Mesenchymal stem cell (in vitro differentiated cells and primary cell): ENCODE measurements at regions not wholly inside any gene's neighbourhood (a gene's known extent, or its start where the extent isn't known, plus 50 kb on each side); places are given as distances from the start of the nearest gene placed in this dataset.

Source experiments
- DNase-seq: peaks from one replicate; pipeline ENCODE4 v3.0.0-alpha.2; 2013
- H2AFZ ChIP-seq: one replicate; pipeline ENCODE4 v1.6.1; 2013; ENCODE audit warnings: low read depth, mild to moderate bottlenecking, control low read depth, inconsistent platforms, low read length, moderate library complexity
- H2AK5ac ChIP-seq: 2 replicates; pipeline ENCODE4 v1.6.1; 2013; ENCODE audit warnings: low read length, moderate library complexity, mild to moderate bottlenecking, inconsistent platforms; ENCODE audit not compliant: severe bottlenecking
- H2BK120ac ChIP-seq: one replicate; pipeline ENCODE4 v1.6.1; 2013; ENCODE audit warnings: low read depth, mild to moderate bottlenecking, inconsistent platforms, low read length, moderate library complexity
- H2BK12ac ChIP-seq, 2 experiments: one replicate each; pipeline ENCODE4 v1.6.1; 2013; ENCODE audit warnings: inconsistent platforms in 2 of 2, low read length in 2 of 2, mild to moderate bottlenecking in 2 of 2, moderate library complexity in 2 of 2, control low read depth in 1 of 2
- H2BK15ac ChIP-seq: one replicate; pipeline ENCODE4 v1.6.1; 2013; ENCODE audit warnings: mild to moderate bottlenecking, low read depth, inconsistent platforms; ENCODE audit not compliant: poor library complexity, severe bottlenecking
- H2BK5ac ChIP-seq: 2 replicates; pipeline ENCODE4 v1.6.1; 2013; ENCODE audit warnings: low read depth, mild to moderate bottlenecking, low read length, control low read depth, inconsistent platforms; ENCODE audit not compliant: poor library complexity, severe bottlenecking
- H3K14ac ChIP-seq, 2 experiments: one replicate each; pipeline ENCODE4 v1.6.1; 2013; ENCODE audit warnings: inconsistent platforms in 2 of 2, low read length in 2 of 2, control low read depth in 1 of 2, mild to moderate bottlenecking in 1 of 2, moderate library complexity in 1 of 2
- H3K18ac ChIP-seq, 2 experiments: one replicate each; pipeline ENCODE4 v1.6.1; 2013; ENCODE audit warnings: inconsistent platforms in 2 of 2, low read length in 2 of 2, control low read depth in 1 of 2, low read depth in 1 of 2, mild to moderate bottlenecking in 1 of 2
- H3K23ac ChIP-seq, 2 experiments: one replicate each; pipeline ENCODE4 v1.6.1; 2013; ENCODE audit warnings: inconsistent platforms in 2 of 2, low read length in 2 of 2, mild to moderate bottlenecking in 2 of 2, moderate library complexity in 2 of 2, control low read depth in 1 of 2
- H3K27ac ChIP-seq: 2 replicates; pipeline ENCODE4 v1.5.1; 2013; ENCODE audit warnings: mild to moderate bottlenecking, moderate library complexity, low read length, control low read depth, inconsistent platforms; ENCODE audit not compliant: poor library complexity, severe bottlenecking
- H3K27me3 ChIP-seq, 2 experiments: 2 replicates each; pipeline versions ENCODE4 v1.6.1 to v1.7.0; 2013; ENCODE audit warnings: low read length in 2 of 2, mild to moderate bottlenecking in 2 of 2, moderate library complexity in 2 of 2, control low read depth in 1 of 2, inconsistent platforms in 1 of 2; ENCODE audit not compliant: control insufficient read depth in 1 of 2, insufficient read depth in 1 of 2
- H3K36me3 ChIP-seq, 2 experiments: 2 replicates each; pipeline versions ENCODE4 v1.6.1 to v1.7.0; 2013; ENCODE audit warnings: low read length in 2 of 2, control low read depth in 1 of 2, inconsistent platforms in 1 of 2, low read depth in 1 of 2, mild to moderate bottlenecking in 1 of 2; ENCODE audit not compliant: insufficient read depth in 2 of 2, control insufficient read depth in 1 of 2
- H3K4ac ChIP-seq, 2 experiments: one replicate each; pipeline ENCODE4 v1.6.1; 2013; ENCODE audit warnings: inconsistent platforms in 2 of 2, low read length in 2 of 2, mild to moderate bottlenecking in 2 of 2, moderate library complexity in 2 of 2, control low read depth in 1 of 2, low read depth in 1 of 2
- H3K4me1 ChIP-seq: 2 replicates; pipeline ENCODE4 v1.6.1; 2013; ENCODE audit warnings: low read depth, low read length, control low read depth; ENCODE audit not compliant: control insufficient read depth, insufficient read depth
- H3K4me2 ChIP-seq: 2 replicates; pipeline ENCODE4 v1.6.1; 2013; ENCODE audit warnings: low read length, mild to moderate bottlenecking, inconsistent platforms; ENCODE audit not compliant: poor library complexity, severe bottlenecking
- H3K4me3 ChIP-seq, 2 experiments: 2 replicates each; pipeline versions ENCODE4 v1.5.1 to v1.7.0; 2013; ENCODE audit warnings: low read length in 2 of 2, mild to moderate bottlenecking in 2 of 2, control low read depth in 1 of 2, low read depth in 1 of 2; ENCODE audit not compliant: insufficient read depth in 1 of 2
- H3K79me1 ChIP-seq: replicated peaks from 2 replicates; pipeline ENCODE4 v1.6.1; 2013; ENCODE audit warnings: mild to moderate bottlenecking, control low read depth, low read length, inconsistent platforms; ENCODE audit not compliant: poor library complexity, severe bottlenecking
- H3K9ac ChIP-seq: 2 replicates; pipeline ENCODE4 v1.7.0; 2013; ENCODE audit warnings: mild to moderate bottlenecking, low read length, moderate library complexity
- H3K9me3 ChIP-seq: 2 replicates; pipeline ENCODE4 v1.7.0; 2013; ENCODE audit warnings: mild to moderate bottlenecking, low read length; ENCODE audit not compliant: control insufficient read depth
- H4K8ac ChIP-seq: one replicate; pipeline ENCODE4 v1.6.1; 2013; ENCODE audit warnings: inconsistent platforms, mild to moderate bottlenecking, low read length, moderate library complexity
- H4K91ac ChIP-seq: one replicate; pipeline ENCODE4 v1.6.1; 2013; ENCODE audit warnings: mild to moderate bottlenecking, low read length, inconsistent platforms
- WGBS: methylation state at CpG from one replicate; pipeline ENCODE4 v1.1.7; 2013; ENCODE audit warnings: mixed read lengths; 5-methylcytosine and 5-hydroxymethylcytosine counted together

DNA sequence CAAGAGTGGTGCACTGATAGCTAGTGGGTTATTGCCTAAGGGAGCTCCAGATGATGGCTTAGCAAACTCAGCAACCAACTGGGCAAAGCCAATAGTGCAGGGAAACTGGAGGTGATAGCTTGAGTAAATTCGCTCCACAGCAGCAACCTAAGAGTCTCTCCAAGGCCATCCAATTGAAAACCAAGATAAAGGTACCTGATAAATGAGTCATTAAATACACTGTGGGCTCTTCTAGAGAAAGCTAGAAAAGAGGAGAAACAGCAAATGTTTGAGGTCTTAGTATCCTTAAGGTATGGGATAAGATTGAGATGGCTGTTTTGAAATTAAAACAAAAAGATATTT lies 197.8 kb upstream of the ERBB4 start:
- H4K8ac ChIP-seq = no peak overlapping the region
- no peak overlapping the region for H3K9ac ChIP-seq
- no peaks in the 10 kb centered on the region for H3K9me3 ChIP-seq
- no peak overlapping the region for H2BK5ac ChIP-seq
- H3K4me3 ChIP-seq = no peak overlapping the region
- no peak overlapping the region for H2BK12ac ChIP-seq
- no peaks in the 10 kb centered on the region for H3K36me3 ChIP-seq
- H2AK5ac ChIP-seq = no peak overlapping the region
- no peaks in the 10 kb centered on the region for H3K4me1 ChIP-seq
- no peak overlapping the region for H3K4me2 ChIP-seq
- H3K79me1 ChIP-seq = no peaks in the 10 kb centered on the region
- WGBS = 67% methylated on average over 1 of the region's 1 CpG
- no peak overlapping the region for H2BK15ac ChIP-seq
- no peak overlapping the region for H4K91ac ChIP-seq
- no peaks in the 10 kb centered on the region for H3K27me3 ChIP-seq
- no peak overlapping the region for H2BK120ac ChIP-seq
- H3K14ac ChIP-seq = no peak overlapping the region
- no peak for DNase-seq
- H3K18ac ChIP-seq = no peak overlapping the region
- H3K27ac ChIP-seq = no peak overlapping the region
- no peak overlapping the region for H3K23ac ChIP-seq
- no peak overlapping the region for H3K4ac ChIP-seq
- H2AFZ ChIP-seq = no peak overlapping the region

DNA sequence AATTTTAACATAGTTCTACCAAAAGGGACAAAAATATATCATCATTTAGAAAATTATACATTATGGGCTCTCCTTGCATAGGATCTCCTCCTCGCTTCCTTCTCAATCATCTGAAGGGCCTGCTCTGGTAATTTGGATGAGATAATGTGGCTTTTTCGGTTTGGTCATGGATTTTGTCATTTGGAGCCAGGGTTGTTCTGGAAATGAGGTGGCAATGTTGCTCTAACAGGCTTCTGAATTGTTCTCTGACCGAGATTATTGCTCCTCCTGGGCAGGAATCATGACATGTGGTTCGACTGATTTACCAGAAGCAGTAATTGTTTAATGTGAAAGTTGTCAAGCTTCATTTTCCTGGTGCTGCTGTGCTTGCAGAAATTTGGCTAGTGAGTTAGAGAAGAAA lies 194.7 kb upstream of the ERBB4 start:
- Histone ChIP-seq H2BK15ac (no peak overlapping the region), H4K8ac (no peak overlapping the region), H3K4me3 (no peak overlapping the region), H3K23ac (no peak overlapping the region), H4K91ac (no peak overlapping the region), H3K79me1 (no peaks in the 10 kb centered on the region), H2BK5ac (no peak overlapping the region), H3K9me3 (no peaks in the 10 kb centered on the region), H2AFZ (no peak overlapping the region), H3K4me1 (no peaks in the 10 kb centered on the region), H3K9ac (no peak overlapping the region), H3K18ac (no peak overlapping the region), H2BK120ac (no peak overlapping the region), H2AK5ac (no peak overlapping the region), H3K14ac (no peak overlapping the region), H3K4ac (no peak overlapping the region), H3K27ac (no peak overlapping the region), H3K4me2 (no peak overlapping the region), H3K27me3 (no peaks in the 10 kb centered on the region), H2BK12ac (no peak overlapping the region), H3K36me3 (no peaks in the 10 kb centered on the region)
- 65% methylated on average over 4 of the region's 4 CpGs for WGBS
- DNase-seq = no peak

DNA sequence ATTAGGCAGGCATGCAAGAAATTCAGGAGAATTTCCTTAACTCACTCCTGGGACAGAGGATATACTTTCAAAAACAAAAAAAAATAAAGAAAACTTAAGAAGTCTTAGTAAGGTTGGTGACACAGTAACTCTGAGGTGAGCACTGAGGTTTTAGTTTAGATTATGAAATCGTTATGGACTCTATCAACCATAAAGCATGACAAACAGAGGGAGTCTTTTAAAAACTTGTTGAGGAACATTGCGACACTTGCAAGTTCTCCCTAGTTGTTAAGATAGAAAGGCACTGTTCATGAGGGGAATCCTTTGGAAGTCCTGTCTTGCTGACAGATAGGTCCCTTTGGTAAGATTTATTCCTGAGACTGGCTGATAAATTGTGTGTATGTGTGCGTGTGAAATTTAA lies 194.3 kb upstream of the ERBB4 start:
- H2BK120ac ChIP-seq = no peak overlapping the region
- H3K4me2 ChIP-seq = no peak overlapping the region
- no peaks in the 10 kb centered on the region for H3K9me3 ChIP-seq
- 69% methylated on average over 2 of the region's 3 CpGs for WGBS
- no peak overlapping the region for H2AFZ ChIP-seq
- no peak overlapping the region for H4K91ac ChIP-seq
- H2BK5ac ChIP-seq = no peak overlapping the region
- H3K23ac ChIP-seq = no peak overlapping the region
- no peak for DNase-seq
- H3K79me1 ChIP-seq = no peaks in the 10 kb centered on the region
- H3K9ac ChIP-seq = no peak overlapping the region
- no peaks in the 10 kb centered on the region for H3K27me3 ChIP-seq
- no peaks in the 10 kb centered on the region for H3K4me1 ChIP-seq
- H3K36me3 ChIP-seq = no peaks in the 10 kb centered on the region
- no peak overlapping the region for H4K8ac ChIP-seq
- H3K4me3 ChIP-seq = no peak overlapping the region
- no peak overlapping the region for H2AK5ac ChIP-seq
- no peak overlapping the region for H2BK12ac ChIP-seq
- no peak overlapping the region for H2BK15ac ChIP-seq
- no peak overlapping the region for H3K14ac ChIP-seq
- H3K4ac ChIP-seq = no peak overlapping the region
- H3K18ac ChIP-seq = no peak overlapping the region
- H3K27ac ChIP-seq = no peak overlapping the region

DNA sequence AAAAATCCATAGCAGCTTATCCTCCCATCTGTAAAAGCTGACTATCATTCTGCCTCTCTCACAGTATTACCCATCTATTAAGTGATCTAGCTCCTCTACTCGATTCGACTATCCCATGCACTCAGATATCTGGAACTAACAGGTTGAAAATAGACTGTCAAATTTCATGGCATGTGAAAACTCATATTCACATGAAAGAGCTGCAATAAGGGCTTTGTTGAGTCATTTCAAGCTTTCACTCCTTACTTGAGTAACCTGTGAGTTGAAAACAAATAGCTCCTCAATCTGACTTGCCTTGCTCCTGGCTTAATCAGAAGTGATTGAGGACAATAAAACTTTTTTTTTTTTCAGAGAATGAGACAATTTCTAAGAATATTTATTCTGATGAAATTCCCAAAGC lies 192.4 kb upstream of the ERBB4 start:
- Histone ChIP-seq H3K4me1 (peaks cover 3% of the 10 kb centered on the region), H2BK12ac (no peak overlapping the region), H3K36me3 (no peaks in the 10 kb centered on the region), H3K18ac (no peak overlapping the region), H3K4ac (no peak overlapping the region), H2BK15ac (no peak overlapping the region), H3K4me2 (no peak overlapping the region), H2AFZ (no peak overlapping the region), H3K9ac (no peak overlapping the region), H3K27me3 (no peaks in the 10 kb centered on the region), H3K79me1 (no peaks in the 10 kb centered on the region), H2BK120ac (no peak overlapping the region), H2AK5ac (no peak overlapping the region), H4K91ac (no peak overlapping the region), H3K9me3 (no peaks in the 10 kb centered on the region), H3K27ac (no peak overlapping the region), H3K14ac (no peak overlapping the region), H2BK5ac (no peak overlapping the region), H3K4me3 (no peak overlapping the region), H3K23ac (no peak overlapping the region), H4K8ac (no peak overlapping the region)
- 91% methylated on average over 2 of the region's 2 CpGs for WGBS
- DNase-seq = no peak
